CD4-positive, alpha-beta T cell treated with Interleukin-1 beta for 1 hour (primary cell): ENCODE measurements at regions not wholly inside any gene's neighbourhood (a gene's known extent, or its start where the extent isn't known, plus 50 kb on each side); places are given as distances from the start of the nearest gene placed in this dataset.
"Not testable (repeated sequence)": the region's sequence is repeated elsewhere in the genome, so short reads cannot be mapped to it uniquely, and the experiment has no call there.

Experiments used
- DNase-seq, 2 donors: peaks; one replicate each; pipeline ENCODE4 v3.0.0-alpha.2; 2020 to 2022

GRCh38 chr5:165039748-165040147 lies 1534.3 kb downstream of the MAT2B start:
- no peak for DNase-seq

- DNase-seq, result not testable (repeated sequence)
Measured at GRCh38 chr5:165045941-165046340, 1540.5 kb downstream of the MAT2B start.

GRCh38 chr5:165055476-165055875 lies 1550.1 kb downstream of the MAT2B start:
- no peak for DNase-seq

GRCh38 chr5:165057145-165057544 lies 1551.7 kb downstream of the MAT2B start:
- DNase-seq, result no peak

- DNase-seq, result no peak
Measured at GRCh38 chr5:165066751-165067385, 1561.4 kb downstream of the MAT2B start.

- DNase-seq, result no peak
Measured at GRCh38 chr5:165076686-165077085, 1571.3 kb downstream of the MAT2B start.

GRCh38 chr5:165079389-165079788 lies 1574.0 kb downstream of the MAT2B start:
- DNase-seq, result no peak

- no peak for DNase-seq
Measured at GRCh38 chr5:165083394-165083793, 1578.0 kb downstream of the MAT2B start.

- DNase-seq, result no peak
Measured at GRCh38 chr5:165086465-165086864, 1581.0 kb downstream of the MAT2B start.

- DNase-seq, result no peak
Measured at GRCh38 chr5:165094782-165095181, 1589.4 kb downstream of the MAT2B start.

- DNase-seq, result no peak
Measured at GRCh38 chr5:165101709-165102108, 1596.3 kb downstream of the MAT2B start.

GRCh38 chr5:165104611-165105010 lies 1599.2 kb downstream of the MAT2B start:
- DNase-seq, result no peak

GRCh38 chr5:165108809-165109208 lies 1603.4 kb downstream of the MAT2B start:
- no peak for DNase-seq

GRCh38 chr5:165119175-165119574 lies 1613.8 kb downstream of the MAT2B start:
- DNase-seq, result no peak

- DNase-seq, result no peak
Measured at GRCh38 chr5:165126598-165126997, 1621.2 kb downstream of the MAT2B start.

GRCh38 chr5:165127941-165128340 lies 1622.5 kb downstream of the MAT2B start:
- DNase-seq, result no peak

- DNase-seq, result no peak
Measured at GRCh38 chr5:165130656-165131055, 1625.2 kb downstream of the MAT2B start.

GRCh38 chr5:165134155-165134554 lies 1628.7 kb downstream of the MAT2B start:
- DNase-seq, result no peak

GRCh38 chr5:165135565-165135964 lies 1630.1 kb downstream of the MAT2B start:
- DNase-seq, result no peak

- DNase-seq, result no peak
Measured at GRCh38 chr5:165137701-165138100, 1632.3 kb downstream of the MAT2B start.

GRCh38 chr5:165138236-165138635 lies 1632.8 kb downstream of the MAT2B start:
- DNase-seq, result no peak

- DNase-seq, result no peak
Measured at GRCh38 chr5:165139262-165139661, 1633.8 kb downstream of the MAT2B start.

GRCh38 chr5:165139721-165140120 lies 1634.3 kb downstream of the MAT2B start:
- DNase-seq, result no peak

GRCh38 chr5:165143741-165144140 lies 1638.3 kb downstream of the MAT2B start:
- DNase-seq, result no peak

GRCh38 chr5:165149431-165149830 lies 1644.0 kb downstream of the MAT2B start:
- DNase-seq, result no peak
